Heart left ventricle (tissue), 16 donors: ENCODE measurements at regions not wholly inside any gene's neighbourhood (a gene's known extent, or its start where the extent isn't known, plus 50 kb on each side); places are given as distances from the start of the nearest gene placed in this dataset.

ENCODE experiments used
- ATAC-seq, 4 donors: fragments of 200-7000 bp; cut with Tn5 transposase; one replicate each; pipeline ENCODE4 v1.9.1; 2020 to 2022; ENCODE audit warnings: moderate library complexity in 4 of 4, mild to moderate bottlenecking in 3 of 4, moderate number of reproducible peaks in 1 of 4
- DNase-seq, 5 donors: peaks; one replicate each; pipeline ENCODE4 v3.0.0-alpha.2; 2020
- H3K27ac ChIP-seq, 12 donors: fragments of 200-600 bp; sonication (generic) in 4 of 12; one replicate each; pipeline versions ENCODE4 v1.5.0 to v1.8.0; 2016 to 2022; ENCODE audit warnings: mild to moderate bottlenecking in 2 of 12
- H3K27me3 ChIP-seq, 9 donors: fragments of 200-600 bp; sonication (generic) in 2 of 9; one replicate each; pipeline versions ENCODE4 v1.5.1 to v1.8.0; 2016 to 2022; ENCODE audit warnings: mild to moderate bottlenecking in 3 of 9
- H3K36me3 ChIP-seq, 9 donors: fragments of 200-600 bp; sonication (generic) in 2 of 9; one replicate each; pipeline versions ENCODE4 v1.5.0 to v1.8.0; 2018 to 2022; ENCODE audit warnings: mild to moderate bottlenecking in 2 of 9
- H3K4me1 ChIP-seq, 12 donors: fragments of 200-600 bp; sonication (generic) in 4 of 12; one replicate each; pipeline versions ENCODE4 v1.5.0 to v1.8.0; 2016 to 2022; ENCODE audit warnings: mild to moderate bottlenecking in 3 of 12
- H3K4me3 ChIP-seq, 12 donors: fragments of 200-600 bp; sonication (generic) in 4 of 12; one replicate each; pipeline versions ENCODE4 v1.5.0 to v1.8.0; 2017 to 2022; ENCODE audit warnings: mild to moderate bottlenecking in 9 of 12, moderate library complexity in 4 of 12
- H3K9me3 ChIP-seq, 12 donors: fragments of 200-600 bp; sonication (generic) in 4 of 12; one replicate each; pipeline versions ENCODE4 v1.5.0 to v1.8.0; 2016 to 2022; ENCODE audit warnings: mild to moderate bottlenecking in 1 of 12
- CTCF ChIP-seq, 12 donors: fragments of 200-600 bp; sonication (generic) in 4 of 12; IDR thresholded peaks; one replicate each; pipeline versions ENCODE4 v1.5.0 to v1.8.0; 2018 to 2022; ENCODE audit warnings: antibody characterized with exemption in 12 of 12, mild to moderate bottlenecking in 5 of 12
- POLR2A ChIP-seq, 2 donors: fragments of 450-650 bp; IDR thresholded peaks; one replicate each; pipeline ENCODE4 v1.6.1; 2017; ENCODE audit warnings: antibody characterized with exemption in 2 of 2, mild to moderate bottlenecking in 2 of 2, moderate library complexity in 2 of 2
- WGBS, 4 donors: extraction: QIAGEN DNeasy Blood & Tissue Kit in 2 of 4; methylation state at CpG; one replicate each; pipeline versions ENCODE4 v1.1.5 to v1.1.7; 2013 to 2018; 5-methylcytosine and 5-hydroxymethylcytosine counted together
- intact Hi-C, 10 donors: fragments of 100-400 bp; cut with DNase I; formaldehyde crosslinking; loops; one replicate each; pipeline versions ENCODE4 v1.11.1 to v1.14.2; 2022
- donor health status: ischemic (EF 13 %, LVEDD 7.1; RV severe dilation, severe dysfunction).
- donor health status: healthy with polysubstance abuse.
- donor health status: DM: no; HTN: yes; CAD: no.
- donor health status: DM: no; HTN: no; CAD: no.
- donor health status: ischemic (EF 25% LVEDD 6.9; RV normal size, moderate dysfunction).
- donor health status: ischemic (EF 25% LVEDD 5.7; RV mildly dilated, moderate dysfunction).
- donor health status: healthy.
- donor health status: DM: yes; HTN: yes; CAD: no.
- donor health status: ischemic (EF 35%, LVEDD 5.7; RV mildly dilated, moderate dysfunction).
- donor health status: nonischemic (EF 11% LVEDD 7.7; RV severe dilation, severe dysfunction).
- donor health status: DM: yes; HTN: yes; CAD: no.
- donor health status: PGD.
- donor health status: ischemic (EF 29% LVEDD 5.4; RV normal size, mild dysfunction).
- donor health status: nonischemic (EF 23%, LVEDD 6.1; RV moderate dilation, normal function).

GRCh38 chr12:28027328-28027727 lies 54.8 kb upstream of the PTHLH start:
- no peaks in the 10 kb centered on the region for H3K4me1 ChIP-seq
- no peak overlapping the region for H3K4me3 ChIP-seq
- no peak for DNase-seq
- H3K9me3 ChIP-seq, result no peaks in the 10 kb centered on the region
- no peak for ATAC-seq
- no peaks in the 10 kb centered on the region for H3K36me3 ChIP-seq
- intact Hi-C loops, result no loop called here
- H3K27ac ChIP-seq, result no peak overlapping the region
- 41 to 44% (median 43%) methylated on average over 5 of the region's 5 CpGs for WGBS, 4 donors
- TF ChIP-seq POLR2A (IDR thresholded peaks at IDR 0.05), result no peak
- TF ChIP-seq CTCF (IDR thresholded peaks at IDR 0.05), result no peak
- H3K27me3 ChIP-seq, result no peaks in the 10 kb centered on the region

GRCh38 chr12:28027947-28028724 lies 55.6 kb upstream of the PTHLH start:
- H3K4me1 ChIP-seq, result no peaks in the 10 kb centered on the region
- TF ChIP-seq CTCF (IDR thresholded peaks at IDR 0.05), result no peak
- TF ChIP-seq POLR2A (IDR thresholded peaks at IDR 0.05), result no peak
- no peak overlapping the region for H3K27ac ChIP-seq
- no peaks in the 10 kb centered on the region for H3K36me3 ChIP-seq
- 87 to 89% (median 88%) methylated on average over 11 of the region's 11 CpGs for WGBS, 4 donors
- H3K9me3 ChIP-seq, result no peaks in the 10 kb centered on the region
- no peak for ATAC-seq
- no peak for DNase-seq
- intact Hi-C loops, result no loop called here
- H3K27me3 ChIP-seq, result no peaks in the 10 kb centered on the region
- H3K4me3 ChIP-seq, result no peak overlapping the region

GRCh38 chr12:28032811-28033537 lies 60.4 kb upstream of the PTHLH start:
- no peak for DNase-seq
- no peak overlapping the region for H3K4me3 ChIP-seq
- 79 to 82% (median 80%) methylated on average over 4 of the region's 4 CpGs for WGBS, 4 donors
- no peaks in the 10 kb centered on the region for H3K9me3 ChIP-seq
- H3K36me3 ChIP-seq, result no peaks in the 10 kb centered on the region
- ATAC-seq, result no peak
- no peaks in the 10 kb centered on the region for H3K27me3 ChIP-seq
- no peak overlapping the region for H3K27ac ChIP-seq
- TF ChIP-seq POLR2A (IDR thresholded peaks at IDR 0.05), result no peak
- TF ChIP-seq CTCF (IDR thresholded peaks at IDR 0.05), result no peak
- intact Hi-C loops, result no loop called here
- no peaks in the 10 kb centered on the region for H3K4me1 ChIP-seq

- H3K4me3 ChIP-seq, result no peak overlapping the region
- no peak for TF ChIP-seq CTCF (IDR thresholded peaks at IDR 0.05)
- no peak for TF ChIP-seq POLR2A (IDR thresholded peaks at IDR 0.05)
- DNase-seq, result no peak
- 86 to 91% (median 88%) methylated on average over 2 of the region's 2 CpGs for WGBS, 4 donors
- H3K9me3 ChIP-seq, result no peaks in the 10 kb centered on the region
- no peaks in the 10 kb centered on the region for H3K4me1 ChIP-seq
- no peaks in the 10 kb centered on the region for H3K27me3 ChIP-seq
- H3K36me3 ChIP-seq, result no peaks in the 10 kb centered on the region
- no peak for ATAC-seq
- no peak overlapping the region for H3K27ac ChIP-seq
- intact Hi-C loops, result no loop called here
Measured at GRCh38 chr12:28033538-28033915, 61.0 kb upstream of the PTHLH start.
